GM12878 (cell line): ENCODE measurements at regions not wholly inside any gene's neighbourhood (a gene's known extent, or its start where the extent isn't known, plus 50 kb on each side); places are given as distances from the start of the nearest gene placed in this dataset.

ENCODE experiments used
- ATAC-seq: fragments of 200-7000 bp; cut with Tn5 transposase; 3 replicates; pipeline ENCODE4 v1.9.1; 2020; ENCODE audit warnings: mild to moderate bottlenecking, moderate library complexity
- BruUV-seq: library from RNA; stranded (reverse); fragments of 400-500 nt; replicated peaks from 2 replicates; lab custom pipeline; 2021; lab: Mats Ljungman, UMichigan
- CTCF ChIA-PET: fragments of 300-600 bp; sonication (Branson Sonifier 250); formaldehyde crosslinking; extraction: SDS; loops from one replicate; lab custom pipeline; 2021; ENCODE audit warnings: inconsistent platforms; lab: Yijun Ruan, JAX
- POLR2A ChIA-PET: fragments of 350-600 bp; formaldehyde crosslinking; extraction: SDS; loops from one replicate; lab custom pipeline; 2021; ENCODE audit warnings: inconsistent platforms; lab: Charles Lee
- RAD21 ChIA-PET: fragments of 300-600 bp; sonication (Branson Sonifier 250); formaldehyde crosslinking; loops from one replicate; lab custom pipeline; 2023; ENCODE audit warnings: antibody characterized with exemption; ENCODE audit not compliant: unreplicated experiment; lab: Charles Lee
- SMC1A ChIA-PET: fragments of 300-600 bp; sonication (Branson Sonifier 250); formaldehyde crosslinking; loops from one replicate; lab custom pipeline; 2023; ENCODE audit not compliant: unreplicated experiment, uncharacterized antibody; lab: Charles Lee
- DNase-seq: peaks from one replicate; pipeline ENCODE4 v3.0.0-alpha.2; 2011; ENCODE audit warnings: low read depth, low spot score
- FAIRE-seq: peaks from 3 replicates; lab custom pipeline; 2011; peaks lifted over from hg19 to GRCh38; lab: Jason Lieb, UNC
- H2AFZ ChIP-seq: 2 replicates; pipeline ENCODE4 v1.6.0; 2011; ENCODE audit warnings: low read depth, low read length, control low read depth; ENCODE audit not compliant: control insufficient read depth
- H3K27ac ChIP-seq: 2 replicates; pipeline ENCODE4 v1.5.1; 2011; ENCODE audit warnings: control low read depth; ENCODE audit not compliant: control insufficient read depth, insufficient read depth
- H3K27me3 ChIP-seq, 2 experiments: replicated peaks in 1 of 2; 2 replicates each; pipeline versions ENCODE4 v1.6.0 to v1.6.1; 2011; ENCODE audit warnings: low read length in 1 of 2; ENCODE audit not compliant: control insufficient read depth in 2 of 2, insufficient read depth in 2 of 2
- H3K36me3 ChIP-seq, 2 experiments: 2 replicates each; pipeline ENCODE4 v1.5.1; 2011; ENCODE audit warnings: low read length in 1 of 2; ENCODE audit not compliant: control insufficient read depth in 2 of 2, insufficient read depth in 2 of 2
- H3K4me1 ChIP-seq: 2 replicates; pipeline ENCODE4 v1.6.1; 2011; ENCODE audit warnings: mild to moderate bottlenecking, low read length, moderate library complexity, mixed read lengths; ENCODE audit not compliant: control insufficient read depth, insufficient read depth
- H3K4me2 ChIP-seq: 2 replicates; pipeline ENCODE4 v1.6.0; 2011; ENCODE audit warnings: control low read depth; ENCODE audit not compliant: control insufficient read depth, insufficient read depth
- H3K4me3 ChIP-seq: fragments of 200-600 bp; sonication (generic); 2 replicates; pipeline ENCODE4 v1.5.1; 2016
- H3K79me2 ChIP-seq: 2 replicates; pipeline ENCODE4 v1.6.0; 2011; ENCODE audit warnings: low read length; ENCODE audit not compliant: control insufficient read depth, insufficient read depth
- H3K9ac ChIP-seq: 2 replicates; pipeline ENCODE4 v1.8.0; 2011; ENCODE audit warnings: low read length, control low read depth, mixed read lengths; ENCODE audit not compliant: control insufficient read depth, insufficient read depth
- H3K9me3 ChIP-seq: replicated peaks from 3 replicates; pipeline ENCODE4 v1.5.1; 2011; ENCODE audit warnings: mild to moderate bottlenecking, low read length; ENCODE audit not compliant: control insufficient read depth, insufficient read depth
- H4K20me1 ChIP-seq: 2 replicates; pipeline ENCODE4 v1.6.0; 2011; ENCODE audit not compliant: control insufficient read depth, insufficient read depth
- CHD4 ChIP-seq: fragments of 200-600 bp; sonication (generic); IDR thresholded peaks from 2 replicates; pipeline ENCODE4 v1.6.1; 2016; ENCODE audit warnings: mild to moderate bottlenecking
- MYB ChIP-seq: fragments of 150-350 bp; IDR thresholded peaks from 2 replicates; pipeline ENCODE4 v1.6.1; 2014; ENCODE audit warnings: mild to moderate bottlenecking, low read depth, low read length, borderline replicate concordance
- RB1 ChIP-seq: fragments of 450-650 bp; formaldehyde crosslinking; IDR thresholded peaks from 2 replicates; pipeline ENCODE4 v1.6.1; 2017; ENCODE audit warnings: mild to moderate bottlenecking, borderline replicate concordance
- SMC3 ChIP-seq: IDR thresholded peaks from 2 replicates; pipeline ENCODE4 v1.6.1; 2011; ENCODE audit warnings: low read length, improper control_type of control experiment, borderline replicate concordance
- ZNF622 ChIP-seq: fragments of 450-650 bp; IDR thresholded peaks from 2 replicates; pipeline ENCODE4 v1.6.1; 2017; ENCODE audit warnings: mild to moderate bottlenecking, inconsistent platforms
- WGBS: methylation state at CpG from one replicate; pipeline ENCODE4 v1.1.6; 2016; ENCODE audit warnings: low lambda C conversion rate; ENCODE audit not compliant: insufficient replicate concordance, insufficient coverage; ENCODE audit errors: missing lambda C conversion rate; 5-methylcytosine and 5-hydroxymethylcytosine counted together
- in situ Hi-C: fragments of 300-500 bp; cut with MboI; formaldehyde crosslinking; loops from 9 replicates; pipeline ENCODE4 v1.14.3; 2018; ENCODE audit warnings: mixed read lengths
- intact Hi-C: fragments of 100-400 bp; cut with micrococcal nuclease; formaldehyde crosslinking; loops from one replicate; pipeline ENCODE4 v1.14.2; 2022; ENCODE audit not compliant: unreplicated experiment
- TF ChIP-seq, protein P1 (sequence below): fragments of 450-650 bp; IDR thresholded peaks from 2 replicates; pipeline ENCODE4 v1.6.1; 2017; ENCODE audit warnings: mild to moderate bottlenecking
- TF ChIP-seq, protein P2 (sequence below): fragments of 450-650 bp; IDR thresholded peaks from 2 replicates; pipeline ENCODE4 v1.6.1; 2016; ENCODE audit warnings: mild to moderate bottlenecking

DNA sequence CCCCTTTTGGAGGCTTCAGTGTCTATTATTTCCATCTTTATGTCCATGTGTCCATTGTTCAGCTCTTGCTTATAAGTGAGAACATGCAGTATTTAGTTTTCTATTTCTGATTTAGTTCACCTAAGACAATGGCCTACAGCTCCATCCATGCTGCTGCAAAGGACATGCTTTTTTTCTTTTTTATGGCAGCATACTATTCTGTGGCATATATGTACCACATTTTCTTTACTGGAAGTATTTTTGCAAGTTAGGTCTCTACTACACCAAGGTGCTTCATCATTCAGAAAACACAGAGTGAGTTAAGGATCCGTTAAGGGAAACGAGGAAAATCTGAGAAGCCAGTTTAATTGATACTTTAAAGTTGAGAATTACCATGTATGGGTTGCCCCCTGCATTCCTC is 297.2 kb downstream of the CDCA7 start (continued):
- TF ChIP-seq, protein P1, sequence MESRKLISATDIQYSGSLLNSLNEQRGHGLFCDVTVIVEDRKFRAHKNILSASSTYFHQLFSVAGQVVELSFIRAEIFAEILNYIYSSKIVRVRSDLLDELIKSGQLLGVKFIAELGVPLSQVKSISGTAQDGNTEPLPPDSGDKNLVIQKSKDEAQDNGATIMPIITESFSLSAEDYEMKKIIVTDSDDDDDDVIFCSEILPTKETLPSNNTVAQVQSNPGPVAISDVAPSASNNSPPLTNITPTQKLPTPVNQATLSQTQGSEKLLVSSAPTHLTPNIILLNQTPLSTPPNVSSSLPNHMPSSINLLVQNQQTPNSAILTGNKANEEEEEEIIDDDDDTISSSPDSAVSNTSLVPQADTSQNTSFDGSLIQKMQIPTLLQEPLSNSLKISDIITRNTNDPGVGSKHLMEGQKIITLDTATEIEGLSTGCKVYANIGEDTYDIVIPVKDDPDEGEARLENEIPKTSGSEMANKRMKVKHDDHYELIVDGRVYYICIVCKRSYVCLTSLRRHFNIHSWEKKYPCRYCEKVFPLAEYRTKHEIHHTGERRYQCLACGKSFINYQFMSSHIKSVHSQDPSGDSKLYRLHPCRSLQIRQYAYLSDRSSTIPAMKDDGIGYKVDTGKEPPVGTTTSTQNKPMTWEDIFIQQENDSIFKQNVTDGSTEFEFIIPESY: no peak
- TF ChIP-seq ZNF622: no peak

DNA sequence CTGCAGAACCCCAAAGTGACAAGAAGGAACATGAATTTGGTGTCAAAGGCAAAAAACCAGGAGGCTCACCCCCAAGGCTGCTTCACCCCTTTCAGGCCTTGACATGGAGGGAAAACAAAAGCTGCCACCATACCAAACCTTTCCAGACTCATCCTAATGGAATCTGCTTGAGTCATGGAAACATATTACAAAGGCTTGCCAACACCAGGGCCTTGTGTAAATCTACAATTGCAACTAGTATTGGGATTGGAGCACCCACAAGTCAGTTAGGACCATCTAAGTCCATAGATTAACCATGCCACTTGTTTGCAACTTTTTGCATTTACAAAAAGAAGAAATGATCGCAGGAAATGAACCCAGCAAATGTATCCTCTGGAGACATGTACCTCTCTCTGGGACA is 297.6 kb downstream of the CDCA7 start:
- ATAC-seq: no peak
- no peaks in the 10 kb centered on the region for H3K4me1 ChIP-seq
- no peak overlapping the region for H3K27ac ChIP-seq
- in situ Hi-C loops (no loop called here), intact Hi-C loops (no loop called here)
- no peaks in the 10 kb centered on the region for H4K20me1 ChIP-seq
- no peaks in the 10 kb centered on the region for H3K36me3 ChIP-seq
- SMC1A ChIA-PET: no interaction called here
- RAD21 ChIA-PET: no interaction called here
- H3K27me3 ChIP-seq: no peaks in the 10 kb centered on the region; a peak in 1 of 4 replicates
- H3K79me2 ChIP-seq: no peaks in the 10 kb centered on the region
- 45% methylated on average over 1 of the region's 1 CpG for WGBS
- BruUV-seq: no TSS peak
- H2AFZ ChIP-seq: no peak overlapping the region
- CTCF ChIA-PET: no interaction called here
- POLR2A ChIA-PET: no interaction called here
- no peak overlapping the region for H3K4me3 ChIP-seq
- no peak overlapping the region for H3K4me2 ChIP-seq
- TF ChIP-seq, protein P2, sequence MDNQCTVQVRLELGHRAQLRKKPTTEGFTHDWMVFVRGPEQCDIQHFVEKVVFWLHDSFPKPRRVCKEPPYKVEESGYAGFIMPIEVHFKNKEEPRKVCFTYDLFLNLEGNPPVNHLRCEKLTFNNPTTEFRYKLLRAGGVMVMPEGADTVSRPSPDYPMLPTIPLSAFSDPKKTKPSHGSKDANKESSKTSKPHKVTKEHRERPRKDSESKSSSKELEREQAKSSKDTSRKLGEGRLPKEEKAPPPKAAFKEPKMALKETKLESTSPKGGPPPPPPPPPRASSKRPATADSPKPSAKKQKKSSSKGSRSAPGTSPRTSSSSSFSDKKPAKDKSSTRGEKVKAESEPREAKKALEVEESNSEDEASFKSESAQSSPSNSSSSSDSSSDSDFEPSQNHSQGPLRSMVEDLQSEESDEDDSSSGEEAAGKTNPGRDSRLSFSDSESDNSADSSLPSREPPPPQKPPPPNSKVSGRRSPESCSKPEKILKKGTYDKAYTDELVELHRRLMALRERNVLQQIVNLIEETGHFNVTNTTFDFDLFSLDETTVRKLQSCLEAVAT: no peak
- TF ChIP-seq SMC3 (no peak), CHD4 (no peak), MYB (no peak), RB1 (no peak)
- FAIRE-seq: no peak
- H3K9ac ChIP-seq: no peak overlapping the region
- DNase-seq: no peak
- no peaks in the 10 kb centered on the region for H3K9me3 ChIP-seq
